HG02678 (cell line): ENCODE measurements at regions not wholly inside any gene's neighbourhood (a gene's known extent, or its start where the extent isn't known, plus 50 kb on each side); places are given as distances from the start of the nearest gene placed in this dataset.
"Not testable (repeated sequence)": the region's sequence is repeated elsewhere in the genome, so short reads cannot be mapped to it uniquely, and the experiment has no call there.

Source experiments
- ATAC-seq: cut with Tn5 transposase; IDR thresholded peaks from one replicate; pipeline ENCODE4 v1.9.1; 2021; ENCODE audit warnings: mild to moderate bottlenecking, moderate library complexity; ENCODE audit not compliant: unreplicated experiment

DNA sequence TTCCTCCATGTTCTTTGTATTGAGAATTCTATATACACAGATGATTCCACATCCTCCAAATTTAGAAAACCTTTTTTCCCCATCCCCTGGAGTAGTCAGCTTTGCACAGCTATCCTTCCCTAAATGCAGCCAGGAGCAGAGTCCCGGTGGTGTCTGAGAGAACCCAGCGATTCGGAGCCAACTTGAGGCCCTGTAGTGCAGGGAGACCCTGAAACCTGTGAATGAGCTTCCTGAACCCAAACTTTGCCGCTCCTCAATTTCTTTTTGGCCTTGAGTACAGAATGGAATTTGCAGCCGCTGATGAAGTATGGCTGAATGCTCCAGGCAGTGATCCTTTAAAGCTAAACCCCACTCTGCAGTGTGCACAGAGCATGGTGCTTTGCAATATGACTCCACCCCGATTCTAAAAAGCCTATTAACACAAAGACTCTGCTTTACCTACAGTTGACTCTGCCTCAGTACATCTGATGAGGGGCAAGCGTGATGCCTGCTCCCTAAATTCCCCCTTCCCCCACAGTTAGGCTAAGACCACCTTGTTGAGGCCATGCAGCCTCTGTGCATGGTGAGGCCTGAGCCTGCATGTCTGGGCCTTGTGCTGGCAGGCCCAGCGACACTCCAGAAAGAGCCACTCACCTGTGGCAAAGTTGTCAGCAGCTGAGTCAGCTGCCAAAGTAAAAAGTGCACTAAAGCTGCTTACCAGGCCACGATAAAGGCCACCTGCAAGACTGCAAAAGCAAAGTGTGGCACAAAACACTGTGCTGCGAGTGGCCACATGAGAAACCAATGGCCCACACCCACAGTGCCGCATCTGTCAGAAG, 82.1 kb downstream of the PLEKHG1 start:
- ATAC-seq, result no peak

- no peak for ATAC-seq
Measured at GRCh38 chr6:150683320-150683719, 83.6 kb downstream of the PLEKHG1 start.

DNA sequence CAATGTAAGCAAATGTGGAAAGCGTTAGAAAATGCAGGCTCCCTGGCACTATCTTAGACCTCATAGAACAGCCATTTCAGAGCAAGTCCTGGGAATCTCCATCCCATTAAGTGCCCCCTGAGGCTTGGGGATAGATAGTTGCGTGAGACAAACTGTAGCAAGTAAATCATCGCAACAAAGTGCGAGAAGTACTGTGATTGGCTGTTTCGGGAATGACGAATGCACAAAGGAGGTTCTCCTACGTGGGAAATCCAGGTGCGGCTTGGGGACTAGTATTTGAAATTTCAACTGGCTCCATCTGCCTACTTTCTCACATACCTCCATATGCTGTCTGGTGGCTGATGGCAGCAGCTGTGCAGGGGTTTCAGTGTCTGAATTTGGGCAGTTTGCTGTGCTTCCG, 84.5 kb downstream of the PLEKHG1 start:
- no peak for ATAC-seq

GRCh38 chr6:150684714-150685459, 85.2 kb downstream of the PLEKHG1 start:
- ATAC-seq, result no peak

DNA sequence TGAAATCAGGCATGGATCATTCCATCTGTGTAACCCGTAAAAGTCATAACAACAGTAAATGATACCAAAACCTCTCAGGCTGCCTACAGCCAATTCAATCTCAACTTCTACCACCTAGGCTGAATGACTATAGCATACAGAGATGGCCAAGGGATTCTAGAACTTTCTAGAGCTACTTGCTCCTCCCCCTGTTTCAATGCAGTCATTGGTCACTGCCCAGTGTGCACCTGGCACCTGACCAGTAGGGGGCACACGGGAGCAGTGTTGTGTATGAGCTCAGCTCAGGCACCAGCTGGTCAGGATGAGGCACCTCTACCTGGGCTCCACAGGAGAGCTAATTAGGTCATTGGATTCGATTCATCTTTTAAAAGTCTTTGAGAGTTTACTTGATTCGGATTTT, 86.2 kb downstream of the PLEKHG1 start:
- ATAC-seq, result peak; percentile 55

- no peak for ATAC-seq
Measured at GRCh38 chr6:150686566-150686965, 86.9 kb downstream of the PLEKHG1 start.

- ATAC-seq, result no peak
Measured at GRCh38 chr6:150687508-150687907, 87.8 kb downstream of the PLEKHG1 start.

DNA sequence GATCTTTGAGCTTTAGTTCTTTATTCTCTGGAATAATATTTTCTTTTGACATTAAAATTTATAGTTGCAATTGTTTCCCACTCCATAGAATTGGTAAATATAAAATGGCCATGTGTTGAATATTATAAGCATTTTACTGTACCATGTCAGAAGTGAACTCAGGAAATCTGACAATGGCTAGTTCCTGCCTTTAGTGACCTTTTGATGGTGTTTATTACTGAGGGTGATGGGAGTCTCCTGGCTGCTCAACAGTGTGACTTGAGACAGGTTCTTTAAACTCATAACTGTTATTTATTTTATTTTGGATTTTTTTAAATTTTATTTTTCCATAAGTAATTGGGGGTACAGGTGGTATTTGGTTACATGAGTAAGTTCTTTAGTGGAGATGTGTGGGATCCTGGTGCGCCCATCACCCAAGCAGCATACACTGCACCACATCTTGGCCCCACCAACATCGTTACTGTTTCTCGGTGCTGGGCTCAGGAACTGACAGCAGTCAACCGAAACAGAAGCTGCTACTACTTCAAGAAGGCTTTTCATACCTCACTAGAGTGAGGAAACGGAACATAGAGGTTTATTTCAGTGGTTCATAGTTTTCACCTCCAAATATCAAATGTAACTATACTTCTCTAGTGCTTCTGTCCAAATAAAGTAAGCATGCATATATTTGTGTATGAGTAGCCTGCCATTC, 90.4 kb downstream of the PLEKHG1 start:
- peak; percentile 46 for ATAC-seq

DNA sequence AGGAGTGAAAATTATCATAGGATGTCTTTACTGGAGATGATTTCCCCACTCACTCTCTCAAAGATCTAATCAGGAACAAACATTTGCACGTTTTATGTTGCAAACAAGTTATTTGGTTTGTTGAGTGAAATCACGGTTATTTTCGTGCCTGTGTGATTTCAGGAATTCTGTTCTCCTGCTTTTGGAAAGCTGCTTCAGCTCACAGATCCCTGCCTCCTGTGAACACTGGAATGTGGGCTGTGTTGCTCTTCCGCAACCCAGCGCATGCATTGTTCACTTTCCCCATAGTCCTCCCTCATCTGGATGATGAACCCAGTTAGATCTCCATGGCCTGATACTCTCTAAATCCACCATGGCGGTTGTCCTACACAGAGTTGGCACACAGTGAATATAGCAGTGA, 91.0 kb downstream of the PLEKHG1 start:
- no peak for ATAC-seq

GRCh38 chr6:150691463-150691862, 91.8 kb downstream of the PLEKHG1 start:
- ATAC-seq, result no peak

GRCh38 chr6:150692604-150693003, 92.9 kb downstream of the PLEKHG1 start:
- peak; percentile 83 for ATAC-seq

GRCh38 chr6:150694889-150695288, 95.2 kb downstream of the PLEKHG1 start:
- no peak for ATAC-seq

- ATAC-seq, result no peak
Measured at GRCh38 chr6:150695652-150696051, 96.0 kb downstream of the PLEKHG1 start.

GRCh38 chr6:150696190-150696589, 96.5 kb downstream of the PLEKHG1 start:
- ATAC-seq, result no peak

- ATAC-seq, result not testable (repeated sequence)
Measured at GRCh38 chr6:150696918-150697317, 97.2 kb downstream of the PLEKHG1 start.

DNA sequence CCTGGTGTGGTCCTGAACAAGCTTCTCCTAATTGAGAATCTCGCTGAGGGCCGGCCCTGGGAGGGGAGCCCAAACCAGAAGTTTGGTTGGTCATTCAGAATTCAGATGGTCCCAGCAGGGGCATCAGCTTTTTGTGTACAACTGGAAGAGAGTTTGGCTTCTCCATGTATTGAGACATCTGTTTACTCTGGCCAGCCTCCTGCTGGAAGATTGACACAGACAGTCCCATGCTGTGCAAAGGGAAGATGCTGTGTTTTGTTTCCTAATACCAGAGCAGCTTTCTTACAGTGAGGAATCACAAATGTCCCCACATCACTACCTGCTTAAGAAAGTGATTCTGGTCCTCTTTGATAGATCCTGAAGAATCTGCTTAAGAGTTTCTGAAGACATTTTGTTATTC, 97.8 kb downstream of the PLEKHG1 start:
- ATAC-seq, result no peak

GRCh38 chr6:150698391-150698790, 98.7 kb downstream of the PLEKHG1 start:
- ATAC-seq, result peak; percentile 68

DNA sequence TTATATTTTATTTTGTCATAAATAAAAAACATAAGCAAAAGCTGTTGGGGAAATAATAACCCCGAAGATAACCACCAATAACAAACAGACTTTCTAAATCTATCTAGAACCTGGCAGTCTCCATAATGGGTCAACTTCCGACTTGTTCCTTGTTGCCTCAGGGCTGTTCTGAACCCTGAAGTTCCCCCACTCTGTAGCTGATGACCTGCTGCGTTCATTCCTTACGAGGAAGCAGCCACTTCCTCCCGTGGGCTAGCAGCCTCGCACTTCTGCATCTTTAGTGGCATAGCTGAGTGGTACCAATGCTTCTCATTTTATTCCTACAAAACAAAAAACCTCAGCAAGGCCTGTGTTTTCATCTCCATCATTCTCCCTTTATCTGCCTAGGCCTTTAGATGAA, 103.0 kb downstream of the PLEKHG1 start:
- ATAC-seq, result no peak

- ATAC-seq, result no peak
Measured at GRCh38 chr6:150704447-150705192, 104.9 kb downstream of the PLEKHG1 start.

DNA sequence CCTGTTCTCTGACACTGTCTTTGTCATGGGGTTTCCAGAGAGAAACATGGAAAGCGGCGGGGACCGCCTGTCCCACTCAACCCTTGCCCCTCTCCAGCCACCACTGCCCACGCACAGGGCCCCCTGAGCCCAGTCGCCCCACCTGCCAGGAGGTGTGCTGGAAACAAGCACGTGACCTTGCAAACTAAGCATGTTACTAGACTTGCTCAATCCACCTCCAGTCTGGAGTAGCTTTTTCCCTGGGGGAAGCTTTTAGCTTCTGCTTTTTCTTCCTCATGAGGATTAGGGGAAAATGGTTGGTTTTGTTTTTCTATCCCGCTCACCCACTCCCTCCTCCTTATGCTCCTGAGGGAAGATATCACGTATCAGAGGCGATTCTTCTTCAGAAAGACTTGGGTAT, 105.7 kb downstream of the PLEKHG1 start:
- ATAC-seq, result no peak

DNA sequence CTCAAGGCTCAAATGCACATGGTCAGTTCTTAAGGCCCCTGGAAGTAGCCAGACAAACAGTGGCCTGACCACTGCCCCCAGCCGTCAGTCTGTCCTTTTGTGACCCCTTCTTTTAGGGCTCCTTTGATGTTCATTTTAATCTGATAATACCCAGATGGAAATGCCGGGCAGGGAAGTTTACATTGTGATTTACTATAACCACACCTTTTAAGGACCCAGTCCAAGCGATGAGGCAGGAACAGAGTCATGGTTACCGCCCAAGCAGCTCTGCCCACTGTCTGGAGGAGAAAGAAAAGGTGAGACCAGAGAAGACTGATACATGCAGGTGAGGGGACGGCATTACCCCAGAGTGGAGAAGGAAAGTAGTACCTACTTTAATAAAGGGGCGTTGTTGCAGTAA, 110.6 kb downstream of the PLEKHG1 start:
- no peak for ATAC-seq
